Heart left ventricle (tissue), 13 donors: ENCODE measurements at regions not wholly inside any gene's neighbourhood (a gene's known extent, or its start where the extent isn't known, plus 50 kb on each side); places are given as distances from the start of the nearest gene placed in this dataset.

Source experiments
- POLR2A ChIP-seq, 2 donors: fragments of 450-650 bp; IDR thresholded peaks; one replicate each; pipeline ENCODE4 v1.6.1; 2017; ENCODE audit warnings: antibody characterized with exemption in 2 of 2, mild to moderate bottlenecking in 2 of 2, moderate library complexity in 2 of 2
- TF ChIP-seq, protein P1 (sequence below), 12 donors: fragments of 200-600 bp; sonication (generic) in 4 of 12; IDR thresholded peaks; one replicate each; pipeline versions ENCODE4 v1.5.0 to v1.8.0; 2018 to 2022; ENCODE audit warnings: antibody characterized with exemption in 12 of 12, mild to moderate bottlenecking in 5 of 12
- donor health status: ischemic (EF 13 %, LVEDD 7.1; RV severe dilation, severe dysfunction).
- donor health status: DM: no; HTN: yes; CAD: no.
- donor health status: DM: no; HTN: no; CAD: no.
- donor health status: ischemic (EF 25% LVEDD 6.9; RV normal size, moderate dysfunction).
- donor health status: ischemic (EF 25% LVEDD 5.7; RV mildly dilated, moderate dysfunction).
- donor health status: ischemic (EF 35%, LVEDD 5.7; RV mildly dilated, moderate dysfunction).
- donor health status: nonischemic (EF 11% LVEDD 7.7; RV severe dilation, severe dysfunction).
- donor health status: DM: yes; HTN: yes; CAD: no.
- donor health status: PGD.
- donor health status: ischemic (EF 29% LVEDD 5.4; RV normal size, mild dysfunction).
- donor health status: nonischemic (EF 23%, LVEDD 6.1; RV moderate dilation, normal function).

DNA sequence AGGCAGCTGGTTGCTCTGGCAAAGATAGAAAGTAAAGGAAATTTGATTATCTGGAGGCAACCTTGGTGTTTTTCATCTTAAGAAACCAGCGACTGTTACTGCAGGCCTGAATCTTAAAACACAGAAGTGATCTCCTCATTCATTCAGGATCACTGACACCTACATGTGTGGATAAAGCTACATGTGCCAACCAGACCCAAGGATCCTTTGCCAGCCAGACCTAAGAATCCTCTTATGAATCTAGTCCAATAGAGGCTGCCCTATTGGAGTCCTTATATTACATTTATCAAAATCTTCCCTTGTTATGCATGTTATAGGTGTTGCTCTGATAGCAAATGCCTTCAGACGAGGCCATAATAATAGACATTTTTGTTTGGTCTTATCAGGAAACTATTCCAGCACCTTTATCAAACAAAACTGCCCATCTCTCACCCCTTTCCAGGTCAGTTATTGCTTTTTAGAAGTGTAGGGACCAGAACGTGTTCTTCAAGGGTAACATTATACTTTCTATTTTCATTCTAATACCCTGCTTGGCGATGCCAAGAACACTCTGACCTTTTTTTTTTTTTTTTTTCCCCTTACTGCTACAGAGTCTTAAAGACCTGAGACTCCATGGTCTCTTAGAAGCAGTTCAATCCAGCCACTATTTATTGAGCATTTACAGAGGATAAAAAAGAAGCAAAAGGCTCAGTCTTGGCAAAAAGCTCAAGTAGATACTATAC, 175.5 kb upstream of the PTBP2 start:
- TF ChIP-seq, protein P1, sequence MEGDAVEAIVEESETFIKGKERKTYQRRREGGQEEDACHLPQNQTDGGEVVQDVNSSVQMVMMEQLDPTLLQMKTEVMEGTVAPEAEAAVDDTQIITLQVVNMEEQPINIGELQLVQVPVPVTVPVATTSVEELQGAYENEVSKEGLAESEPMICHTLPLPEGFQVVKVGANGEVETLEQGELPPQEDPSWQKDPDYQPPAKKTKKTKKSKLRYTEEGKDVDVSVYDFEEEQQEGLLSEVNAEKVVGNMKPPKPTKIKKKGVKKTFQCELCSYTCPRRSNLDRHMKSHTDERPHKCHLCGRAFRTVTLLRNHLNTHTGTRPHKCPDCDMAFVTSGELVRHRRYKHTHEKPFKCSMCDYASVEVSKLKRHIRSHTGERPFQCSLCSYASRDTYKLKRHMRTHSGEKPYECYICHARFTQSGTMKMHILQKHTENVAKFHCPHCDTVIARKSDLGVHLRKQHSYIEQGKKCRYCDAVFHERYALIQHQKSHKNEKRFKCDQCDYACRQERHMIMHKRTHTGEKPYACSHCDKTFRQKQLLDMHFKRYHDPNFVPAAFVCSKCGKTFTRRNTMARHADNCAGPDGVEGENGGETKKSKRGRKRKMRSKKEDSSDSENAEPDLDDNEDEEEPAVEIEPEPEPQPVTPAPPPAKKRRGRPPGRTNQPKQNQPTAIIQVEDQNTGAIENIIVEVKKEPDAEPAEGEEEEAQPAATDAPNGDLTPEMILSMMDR (IDR thresholded peaks at IDR 0.05), result no peak
- TF ChIP-seq POLR2A (IDR thresholded peaks at IDR 0.05), result no peak
